Ovary (tissue), 3 donors: ENCODE measurements at regions not wholly inside any gene's neighbourhood (a gene's known extent, or its start where the extent isn't known, plus 50 kb on each side); places are given as distances from the start of the nearest gene placed in this dataset.

Source experiments
- EP300 ChIP-seq: sonication (generic); formaldehyde crosslinking; IDR thresholded peaks from one replicate; pipeline ENCODE4 v1.6.1; 2017; ENCODE audit warnings: antibody characterized with exemption
- POLR2A ChIP-seq: fragments of 450-650 bp; IDR thresholded peaks from one replicate; pipeline ENCODE4 v1.6.1; 2017; ENCODE audit warnings: antibody characterized with exemption, mild to moderate bottlenecking, moderate library complexity
- TF ChIP-seq, protein P1 (sequence below), 3 donors: fragments of 450-650 bp in 2 of 3; fragments of 200-600 bp in 1 of 3; IDR thresholded peaks; one replicate each; pipeline versions ENCODE4 v1.5.1 to v1.8.0; 2016 to 2022; ENCODE audit warnings: antibody characterized with exemption in 3 of 3, mild to moderate bottlenecking in 1 of 3
- donor health status: DM: no; HTN: no; CAD: no.

- TF ChIP-seq, protein P1, sequence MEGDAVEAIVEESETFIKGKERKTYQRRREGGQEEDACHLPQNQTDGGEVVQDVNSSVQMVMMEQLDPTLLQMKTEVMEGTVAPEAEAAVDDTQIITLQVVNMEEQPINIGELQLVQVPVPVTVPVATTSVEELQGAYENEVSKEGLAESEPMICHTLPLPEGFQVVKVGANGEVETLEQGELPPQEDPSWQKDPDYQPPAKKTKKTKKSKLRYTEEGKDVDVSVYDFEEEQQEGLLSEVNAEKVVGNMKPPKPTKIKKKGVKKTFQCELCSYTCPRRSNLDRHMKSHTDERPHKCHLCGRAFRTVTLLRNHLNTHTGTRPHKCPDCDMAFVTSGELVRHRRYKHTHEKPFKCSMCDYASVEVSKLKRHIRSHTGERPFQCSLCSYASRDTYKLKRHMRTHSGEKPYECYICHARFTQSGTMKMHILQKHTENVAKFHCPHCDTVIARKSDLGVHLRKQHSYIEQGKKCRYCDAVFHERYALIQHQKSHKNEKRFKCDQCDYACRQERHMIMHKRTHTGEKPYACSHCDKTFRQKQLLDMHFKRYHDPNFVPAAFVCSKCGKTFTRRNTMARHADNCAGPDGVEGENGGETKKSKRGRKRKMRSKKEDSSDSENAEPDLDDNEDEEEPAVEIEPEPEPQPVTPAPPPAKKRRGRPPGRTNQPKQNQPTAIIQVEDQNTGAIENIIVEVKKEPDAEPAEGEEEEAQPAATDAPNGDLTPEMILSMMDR (IDR thresholded peaks at IDR 0.05): no peak
- no peak for TF ChIP-seq POLR2A
- no peak for TF ChIP-seq EP300
Observed at GRCh38 chr1:233734456-233734855, 120.5 kb downstream of the KCNK1 start.
